UCSD-AML1 (cell line): ENCODE measurements at regions not wholly inside any gene's neighbourhood (a gene's known extent, or its start where the extent isn't known, plus 50 kb on each side); places are given as distances from the start of the nearest gene placed in this dataset.
"Not testable (repeated sequence)": the region's sequence is repeated elsewhere in the genome, so short reads cannot be mapped to it uniquely, and the experiment has no call there.

Experiments used
- DNase-seq: peaks from one replicate; lab custom pipeline; 2025; ENCODE audit not compliant: unreplicated experiment; lab: John Stamatoyannopoulos, UW

DNA sequence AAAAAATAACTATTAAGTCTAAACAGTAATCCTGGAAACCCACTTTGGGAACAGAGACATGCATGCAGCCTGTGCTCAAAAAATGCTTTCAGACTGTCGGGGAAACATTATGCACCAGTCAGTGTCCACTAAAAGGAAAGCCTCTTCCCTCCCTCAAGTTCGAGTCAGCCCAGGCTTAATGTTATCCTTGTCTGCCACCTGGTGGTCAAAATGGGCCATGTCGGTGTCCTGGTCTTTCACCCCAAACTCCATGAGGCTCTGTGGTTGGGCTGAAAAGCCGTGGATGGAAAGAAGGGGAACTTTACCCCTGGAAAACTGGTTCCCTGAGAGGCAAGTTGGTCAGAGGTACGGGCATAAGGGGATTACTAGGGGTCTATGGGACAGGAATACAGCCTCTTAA is 88.4 kb upstream of the ZNF492 start:
- peak; percentile 13 for DNase-seq

DNA sequence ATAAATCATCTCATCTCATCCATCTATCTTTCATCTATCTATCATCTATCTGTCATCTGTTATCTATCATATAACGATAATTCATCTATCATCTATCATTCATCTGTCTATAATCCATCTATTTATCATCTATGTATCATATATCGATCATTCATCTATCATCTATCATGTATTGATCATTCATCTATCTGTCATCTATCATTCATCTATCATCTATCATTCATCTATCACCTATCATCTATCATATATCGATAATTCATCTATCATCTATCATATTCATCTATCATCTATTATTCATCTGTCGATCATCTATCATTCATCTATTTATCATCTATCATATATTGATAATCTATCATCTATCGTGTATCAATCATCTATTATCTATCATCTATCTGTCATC is 100.4 kb upstream of the ZNF492 start:
- no peak for DNase-seq

DNA sequence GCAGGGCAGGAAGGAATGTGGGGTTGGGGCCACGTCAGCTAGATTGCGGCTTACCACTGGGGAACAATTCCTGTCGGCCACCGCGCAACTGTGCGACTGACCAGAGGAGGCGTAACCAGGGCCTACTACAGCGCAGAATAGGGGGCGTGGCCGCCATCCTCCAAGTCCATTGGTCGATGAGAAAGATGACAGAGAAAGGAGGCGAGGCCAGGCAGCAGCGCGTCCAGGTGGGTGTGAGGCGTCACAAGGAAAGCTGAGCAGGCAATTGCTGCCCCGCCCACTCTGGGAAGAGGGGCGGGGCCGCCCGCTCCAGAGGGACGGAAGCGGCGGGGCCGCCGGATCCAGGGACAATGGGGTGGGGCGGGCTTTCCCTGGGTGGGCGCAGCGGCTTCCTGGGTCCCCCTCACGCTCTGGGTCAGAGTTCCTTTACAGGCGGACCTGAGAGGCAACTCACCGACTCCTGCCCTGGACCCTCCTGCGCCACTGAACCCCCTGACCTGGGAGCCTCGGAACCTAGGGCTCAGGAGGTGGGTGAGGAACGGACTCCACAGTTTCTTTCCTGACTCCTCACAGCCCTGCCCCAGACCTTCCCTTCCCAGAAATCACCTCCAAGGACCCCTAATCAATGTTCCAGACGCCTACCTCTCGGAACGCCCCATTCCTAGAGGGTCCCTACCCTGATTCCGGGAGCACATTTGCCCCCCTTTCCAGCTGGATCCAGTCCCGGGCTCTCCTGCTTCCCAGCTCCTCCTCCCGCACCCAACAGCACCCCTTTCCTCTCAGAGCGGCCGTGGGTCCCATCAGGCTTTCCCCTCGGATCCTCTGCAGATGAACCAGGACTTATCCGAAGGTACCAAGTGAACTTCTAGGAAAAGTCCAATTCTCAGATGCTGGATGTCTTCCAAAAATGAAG is 101.5 kb upstream of the ZNF492 start:
- DNase-seq: no peak

DNA sequence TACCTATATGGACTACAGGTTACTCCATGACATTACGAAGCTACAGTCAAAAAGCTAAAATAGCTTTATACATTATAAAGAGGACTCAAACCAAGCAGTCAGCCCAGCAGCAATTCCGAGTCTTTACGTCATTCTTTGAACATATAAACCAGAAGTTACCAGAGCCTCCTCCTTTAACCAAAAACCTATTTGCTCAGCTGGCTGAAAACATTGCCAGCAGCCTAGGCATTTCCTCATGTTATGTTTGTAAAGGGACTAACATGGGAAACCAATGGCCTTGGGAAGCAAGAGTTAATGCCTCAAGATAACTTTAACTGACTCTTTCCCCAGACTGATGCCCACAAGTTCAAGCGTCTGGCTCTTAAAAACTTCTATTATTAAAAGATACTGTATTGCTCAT is 104.1 kb upstream of the ZNF492 start:
- no peak for DNase-seq

DNA sequence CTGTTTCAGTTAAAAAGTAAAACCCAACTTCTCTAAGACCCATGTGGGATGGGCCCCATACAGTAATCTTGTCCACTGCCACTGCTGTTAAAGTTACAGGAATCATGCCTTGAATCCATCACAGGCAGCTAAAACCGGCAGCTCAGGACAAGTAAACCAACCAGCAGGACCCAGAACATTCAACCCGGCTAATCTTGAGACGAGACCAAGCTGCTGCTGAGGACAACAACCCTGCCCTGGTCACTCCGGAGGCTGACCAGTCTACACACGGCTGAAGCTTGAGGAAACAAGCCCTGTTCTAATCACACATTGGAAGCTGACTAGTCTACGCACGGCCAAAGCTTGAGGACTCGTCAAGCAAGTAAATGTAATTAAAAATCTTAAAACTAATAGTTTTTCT is 105.2 kb upstream of the ZNF492 start:
- DNase-seq: no peak

DNA sequence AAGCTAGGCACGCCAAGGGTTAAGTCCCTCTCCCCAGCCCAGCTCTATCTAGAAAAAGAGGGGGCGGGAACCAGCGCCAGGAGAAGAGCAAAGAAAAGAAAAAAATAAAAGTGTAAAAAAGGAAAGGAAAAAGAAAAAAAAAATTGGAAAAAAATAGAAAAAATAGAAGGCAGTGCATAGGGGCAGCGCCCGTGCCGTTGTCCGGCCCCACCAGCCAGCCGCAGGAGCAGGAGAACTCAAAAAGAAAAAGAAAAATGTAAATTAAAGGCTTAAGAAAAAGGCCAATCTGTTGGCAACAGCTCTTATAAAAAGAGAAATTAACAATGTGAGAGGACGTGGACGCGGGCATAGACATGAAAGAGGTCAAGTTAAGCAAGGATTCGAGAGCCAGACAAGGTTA is 105.4 kb upstream of the ZNF98 start:
- DNase-seq: no peak

DNA sequence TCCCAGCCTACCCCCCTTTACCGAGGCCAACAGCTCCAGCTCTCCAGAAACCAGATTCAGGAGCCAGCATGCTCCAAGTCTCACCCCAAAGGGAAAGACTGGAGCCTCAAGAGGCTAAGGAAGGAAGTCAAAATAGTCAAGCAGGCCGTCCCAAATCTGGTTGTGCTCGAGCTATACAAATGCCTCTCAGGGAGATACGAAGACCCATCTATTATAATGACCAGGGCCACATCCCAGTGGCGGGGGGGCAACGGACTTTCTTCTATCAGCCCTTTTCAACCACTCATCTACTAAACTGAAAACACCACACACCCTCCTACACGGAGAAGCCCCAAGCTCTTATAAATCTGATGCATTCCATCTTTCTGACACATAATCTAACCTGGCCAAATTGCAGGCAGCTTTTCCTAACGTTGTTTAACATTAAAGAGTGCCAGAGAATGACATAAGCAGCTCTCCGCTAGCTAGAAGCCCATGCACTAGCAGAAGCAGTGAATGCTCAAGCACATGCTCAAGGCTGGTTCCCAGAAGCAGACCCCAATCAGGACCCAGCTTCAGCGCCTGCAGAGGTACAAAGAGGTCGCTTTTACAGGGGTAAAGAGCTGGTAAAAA is 104.6 kb upstream of the ZNF98 start:
- no peak for DNase-seq

DNA sequence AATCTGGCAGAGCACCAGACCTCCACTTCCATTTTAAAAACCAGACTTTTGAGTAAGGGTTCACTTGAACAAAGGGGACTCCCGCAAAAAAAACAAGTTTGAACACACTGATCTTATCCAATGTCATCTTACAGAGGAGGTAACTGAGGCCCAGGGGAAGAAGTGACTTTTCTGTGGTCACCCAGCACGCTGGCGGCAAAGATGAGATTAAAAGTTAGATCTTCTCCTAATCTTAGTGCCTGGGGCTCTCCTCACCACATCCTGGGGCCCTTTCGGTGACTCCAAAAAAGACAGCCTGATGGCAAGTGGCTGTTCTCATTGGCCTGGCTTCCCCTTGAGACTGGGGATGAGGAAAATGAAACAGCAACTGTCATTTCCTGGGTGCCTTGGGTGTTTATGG is 101.8 kb upstream of the ZNF98 start:
- no peak for DNase-seq

DNA sequence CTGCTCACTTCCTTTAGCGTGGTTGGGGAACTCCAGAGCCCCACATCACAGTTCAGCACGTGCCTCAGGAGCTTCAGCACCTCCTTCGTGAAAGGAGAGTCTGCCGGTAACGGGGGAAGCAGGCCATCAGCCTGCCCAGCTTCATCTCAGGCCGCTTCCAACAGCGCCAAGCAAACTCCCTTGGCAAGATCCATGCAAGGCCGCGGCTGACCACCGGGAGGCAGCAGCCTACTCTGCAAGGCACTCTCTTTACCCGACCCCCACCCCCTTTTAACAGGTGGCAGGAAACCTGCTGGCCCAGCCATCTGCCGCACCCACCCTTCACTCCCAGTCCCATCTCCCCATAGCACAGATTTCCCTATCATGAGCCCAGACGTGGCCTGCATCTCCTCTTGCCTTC is 97.4 kb upstream of the ZNF98 start:
- DNase-seq: not testable (repeated sequence)

DNA sequence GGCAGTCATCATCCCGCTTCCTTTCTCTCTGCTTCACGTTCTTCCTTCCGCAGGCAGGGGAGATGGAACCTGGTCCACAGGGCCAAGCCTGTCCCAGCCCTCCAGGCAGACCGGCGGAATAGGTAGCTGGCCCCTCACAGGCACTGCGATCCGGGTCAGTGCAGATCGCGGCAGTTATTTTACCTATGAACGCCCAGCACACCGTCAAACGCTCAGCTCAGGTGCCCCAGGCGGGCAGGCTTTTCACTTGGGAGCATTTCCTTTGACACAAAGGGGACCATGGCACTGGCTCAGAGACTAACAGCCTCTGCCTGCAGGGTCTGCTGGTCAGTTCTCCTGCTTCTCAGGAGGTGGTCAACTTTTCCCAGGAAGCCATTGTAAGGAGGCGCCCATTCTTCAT is 97.0 kb upstream of the ZNF98 start:
- no peak for DNase-seq

DNA sequence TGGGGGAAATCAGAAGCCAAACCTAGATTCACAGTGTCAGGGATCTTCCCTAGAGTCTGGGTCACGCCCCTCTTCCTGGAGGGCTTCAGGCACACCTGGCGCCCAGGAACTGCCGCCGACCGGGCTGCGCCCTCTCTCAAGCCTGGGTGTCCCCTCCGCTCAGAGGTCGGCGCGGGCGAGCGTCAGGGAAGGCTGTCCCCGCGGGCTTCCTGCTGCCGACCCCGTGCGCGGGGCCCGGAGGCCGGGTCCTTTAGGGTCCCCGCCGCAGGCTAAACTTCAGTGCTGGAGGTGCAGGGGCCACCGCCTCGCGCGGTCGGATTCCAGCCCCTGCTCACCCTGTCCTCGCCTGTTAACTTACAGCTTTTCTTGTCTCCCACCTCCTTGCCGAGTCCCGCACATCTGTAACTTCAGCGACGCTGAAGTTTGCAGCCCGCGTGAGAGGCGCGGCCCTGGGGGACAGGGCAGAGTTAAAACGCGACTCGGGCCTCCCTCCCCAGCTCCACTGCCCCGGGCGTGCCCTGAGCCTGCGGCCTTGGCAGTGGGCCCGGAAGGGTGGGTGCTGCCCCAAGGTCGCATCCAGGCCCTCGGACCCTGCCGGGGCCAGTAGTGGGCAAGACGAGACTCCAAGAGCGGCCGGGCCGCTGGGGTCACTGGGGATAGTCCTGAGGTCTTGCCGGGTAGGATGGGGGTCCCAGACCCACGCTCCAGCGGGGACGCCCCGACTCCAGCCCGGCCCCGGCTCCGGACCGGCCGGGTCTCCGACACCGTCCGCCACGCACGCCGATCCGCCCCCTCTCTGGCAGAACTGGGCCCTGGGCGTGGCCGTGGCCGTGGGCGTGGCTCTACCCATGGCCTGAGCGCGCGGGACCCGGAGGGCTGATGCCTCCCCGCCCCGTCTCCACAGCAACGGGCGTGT is 95.6 kb upstream of the ZNF98 start:
- no peak for DNase-seq

DNA sequence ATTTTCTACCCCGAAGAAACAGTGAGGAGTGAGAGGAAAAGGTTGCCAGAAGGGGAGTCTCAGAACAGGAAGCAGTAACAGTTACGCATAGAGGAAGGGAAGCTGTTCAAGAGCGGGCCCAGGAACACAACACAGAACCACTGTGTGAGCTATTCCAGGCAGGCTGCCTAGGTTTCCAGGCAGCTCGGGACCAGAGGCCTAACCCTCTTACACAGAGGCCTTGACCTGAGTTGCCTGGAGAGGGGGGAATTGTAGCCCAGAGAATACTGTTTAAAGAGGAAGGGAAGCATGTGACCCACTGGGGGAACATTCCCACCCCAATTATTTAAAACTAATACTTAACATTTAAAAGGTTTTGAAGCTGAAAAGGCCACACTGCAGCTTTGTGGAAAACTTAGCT is 93.3 kb upstream of the ZNF98 start:
- no peak for DNase-seq

DNA sequence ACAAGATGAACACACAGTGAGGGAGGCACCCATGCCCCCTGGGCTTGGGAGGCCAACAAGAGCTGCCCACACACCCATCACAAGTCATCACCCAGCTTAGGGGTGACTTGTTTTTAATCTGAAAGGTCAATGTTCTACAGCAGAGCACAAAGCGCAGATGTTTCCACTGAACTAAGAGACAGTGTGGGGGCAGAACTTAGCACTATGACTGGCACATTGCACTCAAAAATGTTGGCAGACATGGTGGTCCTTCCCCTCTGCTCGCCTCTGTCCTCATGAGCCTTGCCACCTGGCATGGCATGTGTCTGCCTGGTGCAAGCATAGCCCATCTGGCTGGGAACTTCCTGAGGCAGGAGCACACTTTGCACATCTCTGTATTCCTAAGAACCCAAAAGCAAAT is 81.4 kb upstream of the ZNF98 start:
- no peak for DNase-seq

DNA sequence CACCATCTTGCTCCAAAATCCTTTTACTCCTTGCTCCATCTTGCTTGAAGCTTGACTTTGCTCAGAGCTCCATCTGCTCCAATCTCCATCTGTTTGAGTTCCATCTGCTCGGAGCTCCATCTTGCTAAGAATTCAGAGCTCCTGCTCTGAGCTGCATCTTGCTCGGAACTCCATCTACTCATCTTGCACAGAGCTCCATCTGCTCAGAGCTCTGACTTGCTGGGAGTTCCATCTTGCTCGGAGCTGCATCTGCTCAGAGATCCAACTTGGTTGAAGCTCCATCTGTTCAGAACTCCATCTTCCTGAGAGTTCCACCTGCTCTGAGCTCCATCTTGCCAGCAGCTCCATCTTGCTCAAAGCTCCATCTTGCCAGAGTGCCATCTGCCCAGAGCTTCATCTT is 80.6 kb upstream of the ZNF98 start:
- DNase-seq: no peak

DNA sequence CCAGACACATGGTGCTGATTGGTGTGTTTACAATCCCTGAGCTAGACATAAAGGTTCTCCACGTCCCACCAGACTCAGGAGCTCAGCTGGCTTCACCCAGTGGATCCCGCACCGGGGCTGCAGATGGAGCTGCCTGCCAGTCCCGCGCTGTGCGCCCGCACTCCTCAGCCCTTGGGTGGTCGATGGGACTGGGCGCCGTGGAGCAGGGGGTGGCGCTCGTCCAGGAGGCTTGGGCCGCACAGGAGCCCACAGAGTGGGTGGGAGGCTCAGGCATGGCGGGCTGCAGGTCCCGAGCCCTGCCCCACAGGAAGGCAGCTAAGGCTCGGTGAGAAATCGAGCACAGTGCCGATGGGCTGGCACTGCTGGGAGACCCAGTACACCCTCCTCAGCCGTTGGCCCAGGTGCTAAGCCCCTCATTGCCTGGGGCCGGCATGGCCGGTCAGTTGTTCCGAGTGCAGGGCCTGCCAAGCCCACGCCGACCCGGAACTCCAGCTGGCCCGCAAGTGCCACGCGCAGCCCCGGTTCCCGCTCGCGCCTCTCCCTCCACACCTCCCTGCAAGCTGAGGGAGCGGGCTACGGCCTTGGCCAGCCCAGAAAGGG is 76.8 kb upstream of the ZNF98 start:
- DNase-seq: not testable (repeated sequence)

DNA sequence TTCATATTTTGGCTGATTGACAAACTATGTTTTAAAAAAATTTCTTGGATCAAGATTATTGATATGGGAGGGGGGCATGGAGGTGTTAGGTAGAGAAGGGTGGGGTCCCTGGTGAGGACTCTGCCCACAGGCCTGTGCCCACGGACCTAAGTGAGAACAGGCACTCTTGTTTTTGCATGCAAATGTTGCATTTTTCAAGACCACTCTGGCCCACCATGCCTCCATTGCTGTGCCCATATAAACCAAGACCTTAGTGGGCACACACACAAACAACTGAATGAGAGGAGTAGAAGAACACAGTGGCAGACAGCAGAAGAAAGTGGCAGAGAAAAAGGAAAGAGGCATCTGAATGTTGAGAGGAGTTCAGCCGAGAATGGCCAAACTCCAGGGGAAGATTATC is 69.6 kb upstream of the ZNF98 start:
- DNase-seq: no peak

DNA sequence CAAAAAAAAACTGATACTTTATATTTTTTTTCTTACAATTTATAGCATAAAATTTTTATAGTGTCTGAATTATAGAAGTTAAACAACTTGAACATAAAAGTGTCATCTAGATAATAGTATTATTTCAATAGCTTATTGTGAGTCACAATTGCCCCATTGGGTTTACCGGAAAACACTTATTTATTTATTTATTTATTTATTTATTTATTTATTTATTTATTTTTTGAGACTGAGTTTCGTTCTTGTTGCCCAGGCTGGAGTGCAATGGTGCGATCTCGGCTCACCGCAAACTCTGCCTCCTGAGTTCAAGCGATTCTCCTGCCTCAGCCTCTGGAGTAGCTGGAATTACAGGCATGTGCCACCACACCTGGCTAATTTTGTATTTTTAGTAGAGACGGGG is 61.4 kb upstream of the ZNF98 start:
- not testable (repeated sequence) for DNase-seq

DNA sequence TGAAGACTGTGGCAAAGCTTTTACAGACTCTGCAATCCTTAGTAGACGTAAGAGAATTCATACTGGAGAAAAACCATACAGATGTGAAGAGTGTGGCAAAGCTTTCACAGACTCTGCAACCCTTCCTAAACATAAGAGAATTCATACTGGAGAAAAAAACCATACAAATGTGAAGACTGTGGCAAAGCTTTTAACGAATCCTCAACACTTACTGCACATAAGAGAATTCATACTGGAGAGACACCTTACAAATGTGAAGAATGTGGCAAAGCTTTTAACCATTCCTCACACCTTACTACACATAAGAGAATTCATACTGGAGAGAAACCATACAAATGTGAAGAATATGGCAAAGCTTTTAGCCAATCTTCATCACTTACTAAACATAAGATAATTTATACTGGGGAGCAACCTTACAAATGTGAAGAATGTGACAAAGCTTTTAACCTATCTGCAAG is 50.1 kb upstream of the ZNF98 start:
- DNase-seq: no peak
